ENCODE measurements at regions not wholly inside any gene's neighbourhood (a gene's known extent, or its start where the extent isn't known, plus 50 kb on each side); places are given as distances from the start of the nearest gene placed in this dataset.

- Mint-ChIP-seq H3K27me3 (no peaks in the 10 kb centered on the region), H3K36me3 (ENCODE audit: low read depth) (no peaks in the 10 kb centered on the region), H3K4me1 (peaks cover 3% of the 10 kb centered on the region), H3K4me3 (no peak overlapping the region), H3K9me3 (peaks cover 2% of the 10 kb centered on the region), H3K27ac (no peak overlapping the region)
- ChIA-PET CTCF (interaction anchor here (1.2 kb wide), 1 partner anchor 11 kb away, joined by 3 read pairs; no protein-coding TSS in a partner anchor), POLR2A (no interaction called here)
- no peak for DNase-seq
These were observed 211.5 kb upstream of the DTNBP1 start for GRCh38 chr6:15874326-15874725.

DNA sequence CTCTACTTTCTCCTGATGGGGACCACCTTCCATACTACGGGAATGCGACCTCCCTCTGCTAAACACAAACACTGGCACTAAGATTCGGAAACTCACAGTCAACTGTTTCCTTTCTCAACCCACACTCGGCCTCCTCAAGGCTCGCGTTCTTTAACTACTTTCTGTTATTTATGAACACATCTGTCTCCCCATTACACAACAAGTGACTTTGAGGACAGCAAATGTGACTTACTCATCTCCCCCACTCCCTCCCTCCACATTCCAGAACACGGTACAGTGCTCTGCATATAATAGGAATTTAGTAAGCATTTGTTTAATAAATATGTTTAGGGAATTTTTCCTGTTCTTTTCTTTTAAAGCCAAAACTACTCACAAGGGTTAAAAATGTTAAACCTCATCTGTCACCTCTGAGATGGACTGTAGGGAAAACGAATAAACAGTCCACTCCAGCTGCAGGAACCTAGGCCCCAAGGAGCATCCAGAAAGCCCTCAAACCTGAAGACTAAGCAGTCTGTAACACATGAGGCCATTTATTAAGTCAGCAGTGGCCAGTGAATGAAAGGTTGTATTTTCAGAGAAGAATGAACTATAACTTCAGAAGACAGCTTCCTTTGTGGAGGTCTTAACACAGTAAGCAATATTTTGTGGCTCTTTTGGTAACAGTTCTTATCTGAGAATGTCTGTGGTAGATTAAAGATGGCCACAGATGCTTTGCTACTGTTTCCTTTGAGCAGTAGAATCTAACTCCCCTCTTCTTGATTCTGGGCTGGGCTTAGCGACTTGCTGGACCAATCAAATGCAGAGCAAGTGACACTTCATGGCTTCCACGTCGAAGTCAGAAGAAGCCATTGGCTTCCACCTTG, 209.6 kb upstream of the DTNBP1 start:
- H3K27ac Mint-ChIP-seq, result no peak overlapping the region
- H3K27me3 Mint-ChIP-seq, result no peaks in the 10 kb centered on the region
- no peaks in the 10 kb centered on the region for H3K36me3 Mint-ChIP-seq (ENCODE audit: low read depth)
- no peaks in the 10 kb centered on the region for H3K4me1 Mint-ChIP-seq
- CTCF ChIA-PET, result interaction anchor here (0.7 kb wide), 1 partner anchor 262 kb away, joined by 4 read pairs; no protein-coding TSS in a partner anchor
- POLR2A ChIA-PET, result no interaction called here
- no peak for DNase-seq
- H3K9me3 Mint-ChIP-seq, result peaks cover 2% of the 10 kb centered on the region
- no peak overlapping the region for H3K4me3 Mint-ChIP-seq

DNA sequence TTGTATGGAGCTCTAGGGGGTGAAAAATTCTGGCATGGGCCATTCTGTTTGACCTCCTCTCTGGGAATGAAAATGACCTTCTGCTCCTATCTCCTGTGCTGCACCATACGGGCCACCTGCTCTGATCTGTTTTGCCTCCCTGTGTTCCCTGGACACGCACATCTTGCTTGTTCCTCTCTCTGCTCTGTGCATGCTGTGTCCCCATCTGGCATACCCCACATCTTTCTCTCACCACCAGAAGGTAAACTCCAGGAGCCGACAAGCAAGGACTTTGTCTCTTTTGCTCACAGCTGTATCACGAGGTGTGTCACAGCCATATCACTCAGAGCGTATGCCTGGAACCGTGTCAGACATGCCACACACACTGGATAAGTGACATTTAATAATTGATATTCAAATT, 208.4 kb upstream of the DTNBP1 start:
- POLR2A ChIA-PET, result no interaction called here

DNA sequence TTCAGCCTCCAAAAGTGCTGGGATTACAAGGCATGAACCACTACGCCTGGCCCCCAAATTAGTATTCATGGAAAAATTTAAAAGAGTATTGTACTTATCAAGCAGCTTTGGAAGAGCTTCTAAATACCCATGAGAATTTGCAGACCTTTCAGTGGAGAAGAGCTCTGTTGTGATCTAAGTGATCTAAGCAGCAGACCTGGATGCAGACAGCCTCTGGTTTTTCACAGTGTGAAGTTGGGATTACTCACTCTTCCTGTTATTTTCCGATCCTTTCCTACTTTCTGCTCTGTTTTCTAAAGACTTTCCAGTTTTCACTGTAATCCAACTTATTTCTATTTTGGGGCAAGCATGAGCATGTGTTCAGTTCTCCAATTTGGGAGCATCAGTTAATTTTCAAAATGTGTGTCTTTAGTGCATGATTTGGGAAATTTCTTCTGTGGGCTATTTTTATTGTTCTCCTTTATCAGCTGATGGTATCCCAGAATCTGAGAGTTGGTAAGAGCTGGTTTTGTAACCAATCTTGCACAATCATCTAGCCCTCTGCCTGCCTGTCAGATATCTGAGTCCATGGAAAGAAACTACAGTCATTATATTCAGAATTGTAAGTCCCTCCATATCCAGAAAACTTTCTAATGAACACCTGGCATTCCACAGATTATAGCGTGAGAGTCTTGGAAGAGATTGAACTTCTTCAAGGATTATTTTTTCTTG, 207.7 kb upstream of the DTNBP1 start:
- no peak for DNase-seq
- Mint-ChIP-seq H3K36me3 (ENCODE audit: low read depth) (no peaks in the 10 kb centered on the region), H3K27ac (no peak overlapping the region), H3K27me3 (no peaks in the 10 kb centered on the region), H3K4me3 (no peak overlapping the region), H3K4me1 (no peaks in the 10 kb centered on the region), H3K9me3 (peaks cover 2% of the 10 kb centered on the region)
- ChIA-PET CTCF (no interaction called here), POLR2A (no interaction called here)

More for the DNA sequence above, 208.4 kb upstream of the DTNBP1 start:
- Mint-ChIP-seq H3K27me3 (no peaks in the 10 kb centered on the region), H3K36me3 (ENCODE audit: low read depth) (no peaks in the 10 kb centered on the region), H3K9me3 (peaks cover 2% of the 10 kb centered on the region), H3K27ac (no peak overlapping the region), H3K4me3 (no peak overlapping the region), H3K4me1 (no peaks in the 10 kb centered on the region)
- CTCF ChIA-PET, result no interaction called here
- no peak for DNase-seq

DNA sequence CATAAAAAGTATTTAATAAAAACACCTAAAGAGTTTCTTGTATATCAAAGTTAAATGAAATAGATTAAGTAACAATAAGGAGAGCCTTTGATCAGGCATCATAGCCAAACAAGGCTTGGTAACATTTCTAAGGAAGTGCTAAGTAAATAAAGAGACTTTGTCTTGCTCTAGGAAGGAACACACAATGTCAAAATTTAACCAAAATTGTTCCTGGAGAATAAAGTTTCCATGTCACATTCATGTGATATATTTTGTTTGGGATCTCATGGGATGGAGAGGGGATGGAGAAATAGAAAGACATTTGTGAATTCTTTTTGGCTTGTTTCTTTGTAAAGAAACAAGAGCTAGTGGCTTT, 201.9 kb upstream of the DTNBP1 start:
- Mint-ChIP-seq H3K4me1 (no peaks in the 10 kb centered on the region), H3K27ac (no peak overlapping the region), H3K9me3 (no peaks in the 10 kb centered on the region), H3K27me3 (no peaks in the 10 kb centered on the region), H3K4me3 (no peak overlapping the region), H3K36me3 (ENCODE audit: low read depth) (no peaks in the 10 kb centered on the region)
- ChIA-PET CTCF (no interaction called here), POLR2A (no interaction called here)
- no peak for DNase-seq

DNA sequence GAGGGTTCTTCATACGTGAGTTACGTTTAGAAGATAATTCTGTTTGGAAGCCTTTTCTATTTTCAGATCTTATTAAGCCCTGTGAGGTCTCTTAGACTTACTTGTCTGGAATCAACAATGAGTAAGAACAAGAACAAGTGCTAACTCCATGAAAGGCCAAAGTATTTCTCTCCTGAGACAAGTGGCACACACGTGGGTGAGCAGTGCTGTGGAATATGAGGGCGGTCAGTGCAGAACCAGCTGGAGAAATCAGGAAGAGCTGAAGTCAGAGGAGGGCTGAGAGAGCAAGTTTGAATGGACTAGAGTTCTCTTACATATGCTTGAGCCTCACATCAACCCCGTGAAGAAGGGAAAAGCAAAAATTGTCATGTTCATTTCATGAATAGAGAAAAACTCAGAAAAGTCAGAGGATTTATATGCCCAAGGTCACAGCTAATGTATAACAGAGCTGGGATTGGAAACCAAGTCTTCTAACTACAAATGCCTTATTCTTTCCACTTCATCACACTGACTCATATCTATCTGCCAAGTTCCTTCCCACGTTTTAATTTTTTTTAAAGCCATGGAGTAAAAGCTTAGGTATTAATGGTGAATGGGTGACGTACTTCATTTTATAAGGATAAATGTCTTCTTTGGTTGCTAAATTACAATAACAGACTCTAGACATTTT, 201.3 kb upstream of the DTNBP1 start:
- no peaks in the 10 kb centered on the region for H3K4me1 Mint-ChIP-seq
- H3K36me3 Mint-ChIP-seq (ENCODE audit: low read depth), result no peaks in the 10 kb centered on the region
- no peak for DNase-seq
- ChIA-PET CTCF (no interaction called here), POLR2A (no interaction called here)
- H3K9me3 Mint-ChIP-seq, result no peaks in the 10 kb centered on the region
- no peak overlapping the region for H3K4me3 Mint-ChIP-seq
- H3K27ac Mint-ChIP-seq, result no peak overlapping the region
- H3K27me3 Mint-ChIP-seq, result no peaks in the 10 kb centered on the region

DNA sequence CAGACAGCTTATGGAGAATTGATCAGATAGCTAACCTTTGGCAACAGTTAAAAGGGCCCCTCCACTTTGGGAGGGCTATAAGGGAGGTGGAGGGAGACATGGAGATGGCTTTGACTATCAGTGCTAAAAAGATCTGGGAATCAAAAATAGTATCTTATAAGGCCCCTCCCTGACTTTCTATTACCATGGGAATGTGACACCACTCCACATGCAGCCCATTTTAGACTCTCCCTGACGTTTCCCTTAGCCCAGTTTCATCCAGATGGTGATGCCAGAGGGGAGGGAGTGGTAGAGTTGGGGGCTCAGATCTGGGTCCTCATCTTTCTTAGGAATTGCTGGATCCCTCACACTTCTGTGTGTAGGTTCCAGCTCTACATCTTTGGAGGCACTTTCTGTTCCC, 200.0 kb upstream of the DTNBP1 start:
- ChIA-PET POLR2A (no interaction called here), CTCF (interaction anchor here (1.2 kb wide), 1 partner anchor 12 kb away, joined by 3 read pairs; no protein-coding TSS in a partner anchor)
- no peak overlapping the region for H3K4me3 Mint-ChIP-seq
- DNase-seq, result no peak
- no peak overlapping the region for H3K27ac Mint-ChIP-seq
- H3K27me3 Mint-ChIP-seq, result no peaks in the 10 kb centered on the region
- H3K36me3 Mint-ChIP-seq (ENCODE audit: low read depth), result no peaks in the 10 kb centered on the region
- H3K4me1 Mint-ChIP-seq, result no peaks in the 10 kb centered on the region
- no peaks in the 10 kb centered on the region for H3K9me3 Mint-ChIP-seq

- ChIA-PET POLR2A (no interaction called here), CTCF (no interaction called here)
- no peak for DNase-seq
These were observed 198.7 kb upstream of the DTNBP1 start for GRCh38 chr6:15861486-15861885.

DNA sequence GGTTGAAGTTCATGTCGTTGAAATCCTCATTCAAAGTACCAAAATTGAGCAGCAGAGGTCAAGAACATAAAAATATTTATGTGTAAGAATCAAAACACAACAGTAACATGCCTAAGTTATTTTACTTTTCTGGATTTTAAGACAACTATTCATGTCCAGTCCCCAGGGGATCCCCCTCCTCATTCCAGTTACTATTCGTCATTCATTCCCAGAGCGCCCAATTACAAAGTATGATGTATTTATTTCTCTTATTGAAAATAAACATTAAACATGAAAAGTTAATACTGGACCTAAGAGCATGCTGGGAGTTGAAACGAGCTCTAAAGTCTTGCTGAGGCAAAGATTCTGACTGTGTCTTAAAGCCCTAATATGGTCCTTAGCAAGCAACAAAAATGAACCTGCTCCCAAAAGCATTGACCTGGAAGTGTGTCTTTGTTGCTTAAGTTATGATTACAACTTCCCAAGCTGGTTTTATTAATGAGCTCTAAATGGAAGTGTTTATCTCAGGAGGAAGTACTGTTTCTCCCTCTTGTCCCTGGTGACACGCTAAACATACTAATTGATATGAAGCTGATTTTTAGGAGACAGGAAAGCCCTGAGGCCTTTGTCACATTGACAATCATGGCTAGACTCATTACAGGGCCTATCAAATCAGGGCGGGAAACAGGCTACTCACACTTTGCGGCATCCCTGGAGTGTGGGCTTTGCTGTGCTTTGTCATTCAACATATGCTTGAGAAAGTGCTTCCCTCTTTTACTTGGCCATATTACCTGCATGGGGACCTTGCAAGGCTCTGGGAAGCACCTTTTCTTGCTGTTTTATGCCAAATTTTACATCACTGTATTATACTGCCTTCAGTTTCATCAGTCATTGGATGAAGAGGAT, 192.2 kb upstream of the DTNBP1 start:
- ChIA-PET CTCF (interaction anchor here (1.0 kb wide), 1 partner anchor 10 kb away, joined by 3 read pairs; no protein-coding TSS in a partner anchor), POLR2A (no interaction called here)
- H3K27me3 Mint-ChIP-seq, result peaks cover 2% of the 10 kb centered on the region
- DNase-seq, result no peak
- no peak overlapping the region for H3K4me3 Mint-ChIP-seq
- H3K4me1 Mint-ChIP-seq, result no peaks in the 10 kb centered on the region
- H3K27ac Mint-ChIP-seq, result no peak overlapping the region
- H3K36me3 Mint-ChIP-seq (ENCODE audit: low read depth), result no peaks in the 10 kb centered on the region
- no peaks in the 10 kb centered on the region for H3K9me3 Mint-ChIP-seq

More at GRCh38 chr6:15861486-15861885, 198.7 kb upstream of the DTNBP1 start:
- no peak overlapping the region for H3K27ac Mint-ChIP-seq
- H3K4me1 Mint-ChIP-seq, result no peaks in the 10 kb centered on the region
- H3K4me3 Mint-ChIP-seq, result no peak overlapping the region
- H3K36me3 Mint-ChIP-seq (ENCODE audit: low read depth), result no peaks in the 10 kb centered on the region
- no peaks in the 10 kb centered on the region for H3K9me3 Mint-ChIP-seq
- H3K27me3 Mint-ChIP-seq, result peaks cover 2% of the 10 kb centered on the region

DNA sequence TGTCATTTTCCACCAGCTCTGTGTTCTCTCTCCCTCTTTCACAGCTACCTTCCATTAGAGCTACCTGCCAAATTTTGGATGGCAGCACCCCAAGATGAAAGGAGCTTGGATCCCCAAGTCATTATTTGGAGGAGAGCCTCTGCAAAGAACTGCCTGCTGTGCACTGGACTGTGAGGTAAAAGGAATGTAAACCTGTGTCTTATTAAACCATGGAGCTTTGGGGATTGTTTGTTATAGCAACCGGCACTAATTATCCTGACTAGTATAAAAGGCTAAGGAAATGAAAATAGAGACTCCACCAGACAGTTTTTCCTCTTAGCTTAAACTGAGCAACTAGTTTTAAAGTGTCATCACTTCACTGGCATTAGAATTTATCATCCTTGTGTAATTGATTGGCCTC, 191.6 kb upstream of the DTNBP1 start:
- Mint-ChIP-seq H3K27me3 (peaks cover 2% of the 10 kb centered on the region), H3K4me3 (no peak overlapping the region), H3K4me1 (no peaks in the 10 kb centered on the region), H3K9me3 (no peaks in the 10 kb centered on the region), H3K27ac (no peak overlapping the region), H3K36me3 (ENCODE audit: low read depth) (no peaks in the 10 kb centered on the region)
- DNase-seq, result no peak
- CTCF ChIA-PET, result interaction anchor here (0.9 kb wide), 1 partner anchor 75 kb away, joined by 3 read pairs; no protein-coding TSS in a partner anchor
- POLR2A ChIA-PET, result no interaction called here

DNA sequence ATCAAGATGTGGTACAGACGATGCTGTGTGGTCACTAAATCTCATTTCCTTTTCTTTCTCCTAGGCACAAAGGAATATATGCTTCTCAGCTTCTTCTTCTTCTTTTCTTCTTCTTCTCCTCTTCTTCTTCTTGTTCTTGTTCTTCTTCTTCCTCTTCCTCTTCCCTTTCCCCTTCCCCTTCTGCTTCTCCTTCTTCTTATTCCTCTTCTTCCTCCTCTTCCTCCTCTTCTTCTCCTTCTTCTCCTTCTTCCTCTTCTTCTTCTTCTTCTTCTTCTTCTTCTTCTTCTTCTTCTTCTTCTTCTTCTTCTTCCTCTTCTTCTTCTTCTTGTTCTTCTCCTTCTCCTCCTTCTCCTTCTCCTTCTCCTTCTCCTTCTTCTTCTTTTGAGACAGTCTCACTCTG, 190.4 kb upstream of the DTNBP1 start:
- ChIA-PET POLR2A (no interaction called here), CTCF (interaction anchor here (0.6 kb wide), 1 partner anchor 362 kb away, joined by 3 read pairs; no protein-coding TSS in a partner anchor)
- Mint-ChIP-seq H3K27me3 (peaks cover 2% of the 10 kb centered on the region), H3K4me1 (no peaks in the 10 kb centered on the region), H3K4me3 (no peak overlapping the region), H3K36me3 (ENCODE audit: low read depth) (no peaks in the 10 kb centered on the region), H3K27ac (no peak overlapping the region), H3K9me3 (no peaks in the 10 kb centered on the region)
- no peak for DNase-seq

GRCh38 chr6:15852289-15852688, 189.5 kb upstream of the DTNBP1 start:
- H3K27ac Mint-ChIP-seq, result no peak overlapping the region
- H3K4me1 Mint-ChIP-seq, result no peaks in the 10 kb centered on the region
- no peaks in the 10 kb centered on the region for H3K27me3 Mint-ChIP-seq
- CTCF ChIA-PET, result no interaction called here
- peaks cover 3% of the 10 kb centered on the region for H3K9me3 Mint-ChIP-seq
- H3K4me3 Mint-ChIP-seq, result no peak overlapping the region
- POLR2A ChIA-PET, result no interaction called here
- H3K36me3 Mint-ChIP-seq (ENCODE audit: low read depth), result no peaks in the 10 kb centered on the region
- DNase-seq, result no peak
